Uterus (tissue), 3 donors: ENCODE measurements at regions not wholly inside any gene's neighbourhood (a gene's known extent, or its start where the extent isn't known, plus 50 kb on each side); places are given as distances from the start of the nearest gene placed in this dataset.

Source experiments
- DNase-seq, 2 donors: peaks; one replicate each; pipeline ENCODE4 v3.0.0-alpha.2; 2019 to 2020
- H3K27ac ChIP-seq, 2 donors: fragments of 200-600 bp; sonication (generic); 1 replicate in 1 of 2; 2 replicates in 1 of 2; pipeline ENCODE4 v1.5.1; 2016 to 2018
- H3K27me3 ChIP-seq, 2 donors: fragments of 200-600 bp; sonication (generic); one replicate each; pipeline ENCODE4 v1.5.1; 2018 to 2019; ENCODE audit warnings: control low read depth in 1 of 2
- H3K36me3 ChIP-seq, 2 donors: fragments of 200-600 bp; sonication (generic); one replicate each; pipeline ENCODE4 v1.5.1; 2019; ENCODE audit warnings: control low read depth in 1 of 2
- H3K4me1 ChIP-seq, 2 donors: fragments of 200-600 bp; sonication (generic); one replicate each; pipeline ENCODE4 v1.5.1; 2018 to 2019; ENCODE audit warnings: control low read depth in 1 of 2
- H3K4me3 ChIP-seq, 2 donors: fragments of 200-600 bp; sonication (generic); 1 replicate in 1 of 2; 2 replicates in 1 of 2; pipeline ENCODE4 v1.5.1; 2018 to 2019; ENCODE audit warnings: mild to moderate bottlenecking in 1 of 2
- H3K9me3 ChIP-seq, 2 donors: fragments of 200-600 bp; sonication (generic); one replicate each; pipeline ENCODE4 v1.5.1; 2019; ENCODE audit warnings: control low read depth in 1 of 2
- POLR2A ChIP-seq, 2 donors: fragments of 450-650 bp; IDR thresholded peaks; one replicate each; pipeline ENCODE4 v1.6.1; 2016; ENCODE audit warnings: antibody characterized with exemption in 2 of 2, mild to moderate bottlenecking in 1 of 2, moderate library complexity in 1 of 2
- intact Hi-C: fragments of 100-400 bp; cut with DNase I; formaldehyde crosslinking; loops from one replicate; pipeline ENCODE4 v1.15.1; 2023; ENCODE audit warnings: low total_unique reads
- TF ChIP-seq, protein P1 (sequence below), 4 experiments: fragments of 200-600 bp in 2 of 4; fragments of 450-650 bp in 2 of 4; sonication (generic) in 2 of 4; IDR thresholded peaks; one replicate each; pipeline ENCODE4 v1.5.1; 2016 to 2019; ENCODE audit warnings: antibody characterized with exemption in 4 of 4, mild to moderate bottlenecking in 2 of 4, moderate library complexity in 1 of 4
- donor health status: DM: yes; HTN: yes; CAD: no.

DNA sequence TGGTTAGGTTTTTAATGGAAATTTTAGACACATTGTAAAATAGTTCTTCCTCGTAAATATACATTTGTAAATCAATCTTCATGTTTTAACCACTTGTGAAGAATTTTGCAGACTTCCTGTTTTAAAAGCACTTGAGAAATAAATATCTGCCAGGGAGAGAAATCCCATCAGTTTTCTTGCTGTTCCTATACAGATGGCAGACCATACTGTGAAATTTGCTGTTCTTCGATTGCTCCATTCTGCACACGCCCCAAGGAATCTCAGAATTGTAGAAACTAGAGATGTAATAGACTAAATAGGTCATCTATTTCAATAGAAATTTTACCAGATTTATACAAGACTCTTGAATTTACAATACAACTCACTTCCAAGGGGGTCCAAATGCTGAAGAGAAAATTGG lies 75.8 kb upstream of the PIK3C3 start:
- DNase-seq = no peak
- Histone ChIP-seq H3K4me3 (no peak overlapping the region), H3K4me1 (no peaks in the 10 kb centered on the region), H3K9me3 (no peaks in the 10 kb centered on the region), H3K27ac (no peak overlapping the region), H3K27me3 (no peaks in the 10 kb centered on the region), H3K36me3 (no peaks in the 10 kb centered on the region)
- TF ChIP-seq, protein P1, sequence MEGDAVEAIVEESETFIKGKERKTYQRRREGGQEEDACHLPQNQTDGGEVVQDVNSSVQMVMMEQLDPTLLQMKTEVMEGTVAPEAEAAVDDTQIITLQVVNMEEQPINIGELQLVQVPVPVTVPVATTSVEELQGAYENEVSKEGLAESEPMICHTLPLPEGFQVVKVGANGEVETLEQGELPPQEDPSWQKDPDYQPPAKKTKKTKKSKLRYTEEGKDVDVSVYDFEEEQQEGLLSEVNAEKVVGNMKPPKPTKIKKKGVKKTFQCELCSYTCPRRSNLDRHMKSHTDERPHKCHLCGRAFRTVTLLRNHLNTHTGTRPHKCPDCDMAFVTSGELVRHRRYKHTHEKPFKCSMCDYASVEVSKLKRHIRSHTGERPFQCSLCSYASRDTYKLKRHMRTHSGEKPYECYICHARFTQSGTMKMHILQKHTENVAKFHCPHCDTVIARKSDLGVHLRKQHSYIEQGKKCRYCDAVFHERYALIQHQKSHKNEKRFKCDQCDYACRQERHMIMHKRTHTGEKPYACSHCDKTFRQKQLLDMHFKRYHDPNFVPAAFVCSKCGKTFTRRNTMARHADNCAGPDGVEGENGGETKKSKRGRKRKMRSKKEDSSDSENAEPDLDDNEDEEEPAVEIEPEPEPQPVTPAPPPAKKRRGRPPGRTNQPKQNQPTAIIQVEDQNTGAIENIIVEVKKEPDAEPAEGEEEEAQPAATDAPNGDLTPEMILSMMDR (IDR thresholded peaks at IDR 0.05) = no peak
- TF ChIP-seq POLR2A (IDR thresholded peaks at IDR 0.05) = no peak
- intact Hi-C loops = no loop called here

DNA sequence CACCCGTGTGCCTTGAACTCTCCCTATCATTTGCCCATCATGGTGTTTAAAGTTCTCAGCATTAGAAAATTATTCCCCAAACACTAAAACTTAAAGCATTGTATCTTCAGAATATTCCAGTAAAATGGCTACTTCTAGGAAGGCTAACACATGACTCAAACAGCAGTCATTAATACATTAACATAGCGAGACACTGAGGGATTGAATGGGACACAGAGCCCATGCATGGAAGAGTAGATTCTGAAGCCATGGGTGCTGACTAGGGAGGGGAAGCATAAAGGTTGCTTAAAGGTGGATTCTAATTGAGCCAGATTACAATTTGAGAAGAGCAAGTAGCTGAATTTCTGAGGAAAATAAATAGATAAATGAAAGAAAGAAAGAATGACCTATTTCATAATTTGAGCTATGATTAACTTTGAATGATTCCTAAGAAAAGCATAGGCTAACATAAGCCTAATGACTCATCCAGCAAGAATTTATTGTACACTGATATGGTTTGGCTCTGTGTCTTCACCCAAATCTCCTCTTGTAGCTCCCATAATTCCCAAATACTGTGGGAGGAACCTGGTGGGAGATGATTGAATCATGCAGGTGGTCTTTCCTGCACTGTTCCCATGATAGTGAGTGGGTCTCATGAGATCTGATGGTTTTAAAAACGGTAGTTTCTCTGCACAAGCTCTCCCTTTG lies 79.8 kb upstream of the PIK3C3 start:
- Histone ChIP-seq H3K4me3 (no peak overlapping the region), H3K36me3 (no peaks in the 10 kb centered on the region), H3K27me3 (no peaks in the 10 kb centered on the region), H3K27ac (no peak overlapping the region), H3K9me3 (no peaks in the 10 kb centered on the region), H3K4me1 (no peaks in the 10 kb centered on the region)
- intact Hi-C loops = no loop called here
- TF ChIP-seq POLR2A (IDR thresholded peaks at IDR 0.05) = no peak
- TF ChIP-seq, protein P1 (IDR thresholded peaks at IDR 0.05) = no peak
- DNase-seq = no peak

DNA sequence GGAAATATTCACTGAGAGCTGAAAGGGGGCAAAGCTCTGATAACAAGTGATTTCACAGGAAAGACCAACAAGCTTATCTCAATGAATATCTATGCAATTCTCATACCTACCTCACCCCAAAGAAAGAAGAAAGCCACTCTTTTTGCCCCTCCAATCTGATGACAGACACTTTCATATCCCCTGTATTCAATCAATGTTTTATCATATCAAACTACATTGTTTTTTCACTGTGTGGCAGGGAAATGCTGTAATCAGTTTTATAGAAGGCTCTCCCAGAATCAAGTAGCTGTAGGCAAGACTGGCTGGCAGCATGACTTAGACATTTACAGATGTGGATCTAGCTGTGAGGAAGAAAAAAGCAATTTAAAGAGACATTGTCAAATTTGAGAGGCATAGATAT lies 81.3 kb upstream of the PIK3C3 start:
- Histone ChIP-seq H3K9me3 (no peaks in the 10 kb centered on the region), H3K36me3 (no peaks in the 10 kb centered on the region), H3K4me3 (no peak overlapping the region), H3K4me1 (no peaks in the 10 kb centered on the region), H3K27me3 (no peaks in the 10 kb centered on the region), H3K27ac (no peak overlapping the region)
- no peak for DNase-seq
- intact Hi-C loops = no loop called here
- TF ChIP-seq, protein P1 (IDR thresholded peaks at IDR 0.05) = no peak
- no peak for TF ChIP-seq POLR2A (IDR thresholded peaks at IDR 0.05)

DNA sequence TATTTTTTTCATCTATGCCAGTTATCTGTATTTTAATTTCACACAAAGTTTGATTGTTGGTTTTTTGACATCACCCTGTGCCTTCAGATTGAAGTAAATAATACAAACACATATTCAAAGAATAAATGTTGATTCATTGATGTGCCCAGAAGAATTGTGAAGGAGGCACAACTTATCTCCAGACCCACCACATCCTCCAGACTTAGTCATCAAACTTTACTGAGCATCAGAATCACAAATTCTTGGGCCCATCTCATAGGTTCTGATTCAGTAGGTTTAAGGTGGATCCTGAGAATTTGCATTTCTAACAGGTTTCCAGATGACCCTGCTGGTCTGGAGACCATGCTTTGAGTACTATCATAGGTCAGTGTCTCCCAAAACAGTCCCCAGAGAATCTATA lies 82.8 kb upstream of the PIK3C3 start:
- intact Hi-C loops = no loop called here
- Histone ChIP-seq H3K4me1 (no peaks in the 10 kb centered on the region), H3K27me3 (no peaks in the 10 kb centered on the region), H3K36me3 (no peaks in the 10 kb centered on the region), H3K9me3 (no peaks in the 10 kb centered on the region), H3K4me3 (no peak overlapping the region), H3K27ac (no peak overlapping the region)
- no peak for DNase-seq
- TF ChIP-seq, protein P1 (IDR thresholded peaks at IDR 0.05) = no peak
- TF ChIP-seq POLR2A (IDR thresholded peaks at IDR 0.05) = no peak

DNA sequence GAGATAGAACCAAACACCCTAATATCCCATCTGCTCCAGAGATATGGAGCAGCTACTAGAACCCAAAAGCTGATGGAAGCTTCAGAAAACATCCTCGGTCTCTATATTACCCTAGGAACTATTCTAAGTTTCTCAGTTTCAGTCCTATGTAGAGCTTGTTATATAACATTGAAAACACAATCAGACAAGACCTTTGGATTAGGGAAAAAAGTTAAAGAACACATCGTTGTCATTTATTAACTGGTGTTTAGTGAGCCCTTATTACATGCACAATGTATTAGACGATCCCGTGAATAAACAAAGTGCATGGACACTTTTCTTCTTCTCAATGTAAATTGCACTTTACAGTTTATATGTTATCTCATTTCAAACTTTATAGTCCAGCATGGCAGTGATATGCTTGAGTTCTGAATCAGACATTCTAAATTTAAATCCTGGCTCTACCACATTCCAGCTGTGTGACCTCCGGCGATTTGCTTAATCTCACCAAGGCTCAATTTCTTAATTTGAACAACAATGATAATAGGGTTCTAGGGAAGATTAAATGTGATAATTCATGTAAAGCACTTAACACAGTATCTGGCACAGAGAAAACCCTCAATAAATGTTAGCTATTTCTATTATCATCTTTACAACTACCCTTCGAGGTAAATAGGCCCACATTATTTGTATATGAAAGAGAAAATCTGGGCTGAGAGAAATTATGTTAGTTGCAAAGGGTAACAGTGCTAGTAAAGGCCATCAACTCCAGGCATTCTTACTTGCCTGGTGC lies 83.6 kb upstream of the PIK3C3 start:
- Histone ChIP-seq H3K27ac (no peak overlapping the region), H3K9me3 (no peaks in the 10 kb centered on the region), H3K27me3 (no peaks in the 10 kb centered on the region), H3K4me1 (no peaks in the 10 kb centered on the region), H3K36me3 (no peaks in the 10 kb centered on the region), H3K4me3 (no peak overlapping the region)
- TF ChIP-seq POLR2A (IDR thresholded peaks at IDR 0.05) = no peak
- TF ChIP-seq, protein P1 (IDR thresholded peaks at IDR 0.05) = no peak
- intact Hi-C loops = no loop called here
- DNase-seq = no peak
